Endothelial cell of umbilical vein (primary cell): ENCODE measurements at regions not wholly inside any gene's neighbourhood (a gene's known extent, or its start where the extent isn't known, plus 50 kb on each side); places are given as distances from the start of the nearest gene placed in this dataset.

Experiments
- BruUV-seq: library from RNA; stranded (reverse); fragments of 400-500 nt; replicated peaks from 2 replicates; lab custom pipeline; 2021; lab: Mats Ljungman, UMichigan
- CTCF ChIA-PET: fragments of 300-600, 350-600 bp; sonication (Branson Sonifier 250); formaldehyde crosslinking; loops from one replicate; lab custom pipeline; 2021; ENCODE audit warnings: antibody characterized with exemption, inconsistent platforms; lab: Charles Lee
- POLR2A ChIA-PET: fragments of 300-600, 350-600 bp; sonication (Branson Sonifier 250); formaldehyde crosslinking; loops from one replicate; lab custom pipeline; 2021; ENCODE audit warnings: antibody characterized with exemption, inconsistent platforms; lab: Charles Lee
- DNase-seq: peaks from one replicate; pipeline ENCODE4 v3.0.0-alpha.2; 2011; ENCODE audit warnings: low read depth, low spot score
- FAIRE-seq: peaks from 2 replicates; lab custom pipeline; 2011; peaks lifted over from hg19 to GRCh38; lab: Jason Lieb, UNC
- H2AFZ ChIP-seq: 2 replicates; pipeline ENCODE4 v1.6.0; 2012; ENCODE audit warnings: low read depth, low read length, control low read depth, inconsistent platforms
- H3K27ac ChIP-seq: 2 replicates; pipeline ENCODE4 v1.5.1; 2011; ENCODE audit warnings: low read depth, mild to moderate bottlenecking, control low read depth, low read length, moderate library complexity; ENCODE audit not compliant: insufficient read depth
- H3K27me3 ChIP-seq, 2 experiments: 2 replicates each; pipeline versions ENCODE4 v1.6.0 to v1.6.1; 2011; ENCODE audit warnings: low read length in 2 of 2, mixed read lengths in 1 of 2; ENCODE audit not compliant: control insufficient read depth in 2 of 2, insufficient read depth in 2 of 2
- H3K36me3 ChIP-seq, 2 experiments: 2 replicates in 1 of 2; 3 replicates in 1 of 2; pipeline ENCODE4 v1.5.1; 2011; ENCODE audit warnings: low read length in 2 of 2, mild to moderate bottlenecking in 1 of 2, moderate library complexity in 1 of 2; ENCODE audit not compliant: control insufficient read depth in 2 of 2, insufficient read depth in 2 of 2; ENCODE audit errors: extremely low read depth in 1 of 2
- H3K4me1 ChIP-seq: 3 replicates; pipeline ENCODE4 v1.5.1; 2011; ENCODE audit warnings: mild to moderate bottlenecking, low read length; ENCODE audit not compliant: control insufficient read depth, insufficient read depth; ENCODE audit errors: extremely low read depth
- H3K4me2 ChIP-seq: 2 replicates; pipeline ENCODE4 v1.6.1; 2011; ENCODE audit warnings: low read length, control low read depth, mixed read lengths; ENCODE audit not compliant: insufficient read depth
- H3K4me3 ChIP-seq, 3 experiments: fragments of 200-600 bp in 1 of 3; sonication (generic), shearing (Covaris generic) in 1 of 3; replicated peaks in 1 of 3; 2 replicates each; pipeline ENCODE4 v1.5.1; 2011 to 2016; ENCODE audit warnings: control low read depth in 3 of 3, low read length in 3 of 3, mild to moderate bottlenecking in 2 of 3, inconsistent platforms in 1 of 3, low read depth in 1 of 3, moderate library complexity in 1 of 3; ENCODE audit not compliant: insufficient read depth in 1 of 3
- H3K79me2 ChIP-seq: 2 replicates; pipeline ENCODE4 v1.6.0; 2012; ENCODE audit warnings: low read length, inconsistent platforms; ENCODE audit not compliant: control insufficient read depth, insufficient read depth
- H3K9ac ChIP-seq: replicated peaks from 2 replicates; pipeline ENCODE3; 2011; ENCODE audit warnings: low read length, control low read depth; ENCODE audit not compliant: insufficient read depth; ENCODE audit errors: extremely low read depth
- H3K9me1 ChIP-seq: replicated peaks from 3 replicates; pipeline ENCODE4 v1.6.0; 2011; ENCODE audit warnings: mild to moderate bottlenecking, low read length; ENCODE audit not compliant: control insufficient read depth, insufficient read depth; ENCODE audit errors: extremely low read depth
- H3K9me3 ChIP-seq: replicated peaks from 2 replicates; pipeline ENCODE4 v1.5.1; 2012; ENCODE audit warnings: low read length, inconsistent platforms; ENCODE audit not compliant: control insufficient read depth, insufficient read depth
- H4K20me1 ChIP-seq: replicated peaks from 2 replicates; pipeline ENCODE3; 2011; ENCODE audit warnings: mild to moderate bottlenecking, low read length; ENCODE audit not compliant: control insufficient read depth, insufficient read depth; ENCODE audit errors: extremely low read depth
- CTCF ChIP-seq, 2 donors: IDR thresholded peaks; 1 replicate in 1 of 2; 2 replicates in 1 of 2; pipeline ENCODE4 v1.5.1; 2011; ENCODE audit warnings: low read length in 2 of 2, mild to moderate bottlenecking in 2 of 2, moderate library complexity in 2 of 2, control low read depth in 1 of 2, inconsistent platforms in 1 of 2, low read depth in 1 of 2; ENCODE audit not compliant: insufficient read depth in 1 of 2; ENCODE audit errors: extremely low read depth in 1 of 2
- EZH2 ChIP-seq: IDR thresholded peaks from 2 replicates; pipeline ENCODE4 v1.6.1; 2012; ENCODE audit warnings: borderline replicate concordance, low read depth, mild to moderate bottlenecking, moderate library complexity, low read length, inconsistent platforms; ENCODE audit not compliant: severe bottlenecking
- FOS ChIP-seq: IDR thresholded peaks from 2 replicates; pipeline ENCODE4 v1.6.1; 2011; ENCODE audit warnings: mild to moderate bottlenecking, low read length, moderate library complexity, borderline replicate concordance; ENCODE audit not compliant: insufficient read depth
- GATA2 ChIP-seq: IDR thresholded peaks from 2 replicates; pipeline ENCODE4 v1.7.0; 2011; ENCODE audit warnings: low read depth, mild to moderate bottlenecking, moderate library complexity, mixed read lengths, low read length; ENCODE audit not compliant: insufficient read length, insufficient read depth
- JUN ChIP-seq: IDR thresholded peaks from 2 replicates; pipeline ENCODE4 v1.6.1; 2011; ENCODE audit warnings: borderline replicate concordance, low read depth; ENCODE audit not compliant: insufficient read length, insufficient read depth
- MAX ChIP-seq: IDR thresholded peaks from 2 replicates; pipeline ENCODE4 v1.6.1; 2011; ENCODE audit not compliant: insufficient read depth, insufficient read length
- MYC ChIP-seq: IDR thresholded peaks from one replicate; pipeline ENCODE4 v1.6.1; 2011; ENCODE audit warnings: mild to moderate bottlenecking, low read depth, low read length
- POLR2A ChIP-seq: IDR thresholded peaks from 2 replicates; pipeline ENCODE4 v1.6.1; 2012; ENCODE audit warnings: low read depth, mild to moderate bottlenecking, control low read depth, low read length
- POLR2AphosphoS5 ChIP-seq: IDR thresholded peaks from 2 replicates; pipeline ENCODE4 v1.6.1; 2012; ENCODE audit warnings: low read depth, mild to moderate bottlenecking, control low read depth, low read length, moderate library complexity; ENCODE audit not compliant: insufficient read depth
- dilution Hi-C: fragments of 300-500 bp; cut with MboI; formaldehyde crosslinking; loops from one replicate; pipeline ENCODE4 v1.15.0; 2019; ENCODE audit warnings: low sequenced_read_pairs; ENCODE audit not compliant: extremely low pct_ligation_motif_present
- intact Hi-C: fragments of 100-400 bp; cut with micrococcal nuclease; formaldehyde crosslinking; loops from one replicate; pipeline ENCODE4 v1.10.0; 2022

GRCh38 chr13:106104281-106104901 lies 431.1 kb downstream of the EFNB2 start:
- no peak overlapping the region for H3K4me2 ChIP-seq
- intact Hi-C loops: loop anchor here (1.0 to 2.0 kb wide), 2 partner anchors 13 to 244 kb away; no protein-coding TSS in a partner anchor

GRCh38 chr13:106103779-106104178 lies 431.7 kb downstream of the EFNB2 start:
- no peak overlapping the region for H3K9ac ChIP-seq
- H3K4me1 ChIP-seq: peaks cover 22% of the 10 kb centered on the region
- no peaks in the 10 kb centered on the region for H4K20me1 ChIP-seq
- FAIRE-seq: no peak
- no peaks in the 10 kb centered on the region for H3K79me2 ChIP-seq
- H3K9me1 ChIP-seq: no peaks in the 10 kb centered on the region
- H3K9me3 ChIP-seq: no peaks in the 10 kb centered on the region
- ChIA-PET CTCF (interaction anchor here (1.2 to 3.4 kb wide), 3 partner anchors 12 to 429 kb away, joined by 3 to 16 read pairs (median 4); no protein-coding TSS in a partner anchor), POLR2A (interaction anchor here (0.6 kb wide), 2 partner anchors 109 to 497 kb away, joined by 3 read pairs; no protein-coding TSS in a partner anchor)
- no peak for TF ChIP-seq POLR2A
- TF ChIP-seq FOS: no peak
- TF ChIP-seq MYC: no peak
- no peak for TF ChIP-seq EZH2
- no peak for TF ChIP-seq POLR2AphosphoS5
- TF ChIP-seq GATA2: no peak
- TF ChIP-seq JUN: no peak
- no peak for TF ChIP-seq MAX
- no peak for TF ChIP-seq CTCF (IDR thresholded peaks at IDR 0.05; ENCODE audit: extremely low read depth in 1 of 2, insufficient read depth in 1 of 2, low read depth in 1 of 2, low read length in 2 of 2)
- no peak overlapping the region for H3K4me3 ChIP-seq
- no peaks in the 10 kb centered on the region for H3K27me3 ChIP-seq
- dilution Hi-C loops (no loop called here), intact Hi-C loops (loop anchor here (1.0 to 2.0 kb wide), 2 partner anchors 14 to 245 kb away; no protein-coding TSS in a partner anchor)
- peak overlapping the region; percentile 30 for H2AFZ ChIP-seq
- BruUV-seq: no TSS peak
- H3K36me3 ChIP-seq: no peaks in the 10 kb centered on the region
- DNase-seq: no peak
- H3K27ac ChIP-seq: peak overlapping the region; percentile 68
- H3K4me2 ChIP-seq: no peak overlapping the region

More at GRCh38 chr13:106104281-106104901, 431.1 kb downstream of the EFNB2 start:
- CTCF ChIA-PET: interaction anchor here (1.2 to 3.4 kb wide), 3 partner anchors 12 to 428 kb away, joined by 3 to 16 read pairs (median 4); no protein-coding TSS in a partner anchor
- Histone ChIP-seq H3K27ac (peak overlapping the region; percentile 68), H3K36me3 (no peaks in the 10 kb centered on the region), H3K27me3 (no peaks in the 10 kb centered on the region), H3K4me1 (peaks cover 28% of the 10 kb centered on the region), H4K20me1 (no peaks in the 10 kb centered on the region), H3K9ac (no peak overlapping the region), H3K9me3 (no peaks in the 10 kb centered on the region), H3K79me2 (no peaks in the 10 kb centered on the region), H3K4me3 (no peak overlapping the region), H3K9me1 (no peaks in the 10 kb centered on the region), H2AFZ (no peak overlapping the region)
- dilution Hi-C loops: no loop called here
- POLR2A ChIA-PET: interaction anchor here (0.6 kb wide), 2 partner anchors 109 to 496 kb away, joined by 3 read pairs; no protein-coding TSS in a partner anchor
- TF ChIP-seq POLR2AphosphoS5: no peak
- peak; percentile 89 for TF ChIP-seq FOS
- TF ChIP-seq JUN: peak; percentile 88
- TF ChIP-seq GATA2: peak; percentile 84
- TF ChIP-seq MYC: no peak
- BruUV-seq: TSS peak; percentile 83
- DNase-seq (peak; percentile 83), FAIRE-seq (peak; percentile 91)
